AG04450 (cell line): ENCODE measurements at regions not wholly inside any gene's neighbourhood (a gene's known extent, or its start where the extent isn't known, plus 50 kb on each side); places are given as distances from the start of the nearest gene placed in this dataset.

Experiments
- CTCF ChIA-PET: fragments of 300-600, 350-600 bp; formaldehyde crosslinking; extraction: SDS; loops from one replicate; lab custom pipeline; 2022; ENCODE audit warnings: antibody characterized with exemption, inconsistent platforms; lab: Charles Lee
- POLR2A ChIA-PET: fragments of 350-600 bp; formaldehyde crosslinking; extraction: SDS; loops from one replicate; lab custom pipeline; 2021; ENCODE audit warnings: antibody characterized with exemption, inconsistent platforms; lab: Yijun Ruan, JAX
- DNase-seq: peaks from one replicate; pipeline ENCODE4 v3.0.0-alpha.2; 2011; ENCODE audit warnings: low read depth, low spot score
- H3K27ac ChIP-seq: one replicate; pipeline ENCODE4 v1.5.1; 2012; ENCODE audit warnings: low read depth, low read length, control low read depth
- H3K27me3 ChIP-seq: one replicate; pipeline ENCODE4 v1.6.0; 2012; ENCODE audit warnings: low read length; ENCODE audit not compliant: control insufficient read depth, insufficient read depth
- H3K4me3 ChIP-seq: 2 replicates; pipeline ENCODE4 v1.5.1; 2011; ENCODE audit warnings: mild to moderate bottlenecking, low read depth, low read length, control low read depth
- H3K9me3 ChIP-seq: 2 replicates; pipeline ENCODE4 v1.5.1; 2012; ENCODE audit warnings: low read length; ENCODE audit not compliant: control insufficient read depth, insufficient read depth
- TF ChIP-seq, protein P1 (sequence below): IDR thresholded peaks from 2 replicates; pipeline ENCODE4 v1.5.1; 2011; ENCODE audit warnings: low read depth, low read length, control low read depth, inconsistent platforms

- Histone ChIP-seq H3K27me3 (no peaks in the 10 kb centered on the region), H3K4me3 (no peak overlapping the region), H3K27ac (no peak overlapping the region), H3K9me3 (no peaks in the 10 kb centered on the region)
- ChIA-PET CTCF (no interaction called here), POLR2A (no interaction called here)
- TF ChIP-seq, protein P1, sequence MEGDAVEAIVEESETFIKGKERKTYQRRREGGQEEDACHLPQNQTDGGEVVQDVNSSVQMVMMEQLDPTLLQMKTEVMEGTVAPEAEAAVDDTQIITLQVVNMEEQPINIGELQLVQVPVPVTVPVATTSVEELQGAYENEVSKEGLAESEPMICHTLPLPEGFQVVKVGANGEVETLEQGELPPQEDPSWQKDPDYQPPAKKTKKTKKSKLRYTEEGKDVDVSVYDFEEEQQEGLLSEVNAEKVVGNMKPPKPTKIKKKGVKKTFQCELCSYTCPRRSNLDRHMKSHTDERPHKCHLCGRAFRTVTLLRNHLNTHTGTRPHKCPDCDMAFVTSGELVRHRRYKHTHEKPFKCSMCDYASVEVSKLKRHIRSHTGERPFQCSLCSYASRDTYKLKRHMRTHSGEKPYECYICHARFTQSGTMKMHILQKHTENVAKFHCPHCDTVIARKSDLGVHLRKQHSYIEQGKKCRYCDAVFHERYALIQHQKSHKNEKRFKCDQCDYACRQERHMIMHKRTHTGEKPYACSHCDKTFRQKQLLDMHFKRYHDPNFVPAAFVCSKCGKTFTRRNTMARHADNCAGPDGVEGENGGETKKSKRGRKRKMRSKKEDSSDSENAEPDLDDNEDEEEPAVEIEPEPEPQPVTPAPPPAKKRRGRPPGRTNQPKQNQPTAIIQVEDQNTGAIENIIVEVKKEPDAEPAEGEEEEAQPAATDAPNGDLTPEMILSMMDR: no peak
- DNase-seq: no peak
Observed at GRCh38 chr13:34148359-34148758, 330.4 kb downstream of the RFC3 start.

DNA sequence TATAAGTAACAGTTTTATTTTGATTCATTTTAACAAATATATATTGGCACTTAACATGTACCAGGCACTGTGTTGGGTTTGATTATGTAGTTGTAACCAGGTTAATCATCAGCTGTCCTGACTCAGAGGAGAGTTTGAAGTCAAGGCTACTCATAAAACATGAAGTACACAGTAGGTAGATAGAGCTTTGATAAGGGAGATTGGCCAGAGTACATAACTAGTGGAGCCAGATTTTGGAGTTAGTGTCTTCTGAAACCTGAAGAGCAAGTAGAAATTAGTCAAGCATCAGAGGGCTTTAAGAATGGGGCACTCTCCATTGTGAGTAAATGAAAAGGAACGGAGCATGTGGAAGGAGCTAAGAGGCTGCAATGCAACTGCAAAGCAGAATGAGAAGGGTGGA, 333.9 kb downstream of the RFC3 start:
- POLR2A ChIA-PET: no interaction called here

GRCh38 chr13:34152409-34152808, 334.5 kb downstream of the RFC3 start:
- TF ChIP-seq, protein P1: no peak
- ChIA-PET POLR2A (no interaction called here), CTCF (no interaction called here)
- no peak overlapping the region for H3K27ac ChIP-seq
- H3K4me3 ChIP-seq: no peak overlapping the region
- no peak for DNase-seq
- H3K9me3 ChIP-seq: no peaks in the 10 kb centered on the region
- H3K27me3 ChIP-seq: no peaks in the 10 kb centered on the region

More for the DNA sequence above, 333.9 kb downstream of the RFC3 start:
- H3K27ac ChIP-seq: no peak overlapping the region
- H3K9me3 ChIP-seq: no peaks in the 10 kb centered on the region
- CTCF ChIA-PET: no interaction called here
- no peak overlapping the region for H3K4me3 ChIP-seq
- TF ChIP-seq, protein P1: no peak
- no peaks in the 10 kb centered on the region for H3K27me3 ChIP-seq
- no peak for DNase-seq

- H3K9me3 ChIP-seq: no peaks in the 10 kb centered on the region
- CTCF ChIA-PET: no interaction called here
- H3K27me3 ChIP-seq: no peaks in the 10 kb centered on the region
- no peak overlapping the region for H3K4me3 ChIP-seq
- TF ChIP-seq, protein P1: no peak
- POLR2A ChIA-PET: interaction anchor here (1.1 kb wide), 1 partner anchor 22 kb away, joined by 3 read pairs; no protein-coding TSS in a partner anchor
- no peak overlapping the region for H3K27ac ChIP-seq
- no peak for DNase-seq
Observed at GRCh38 chr13:34152996-34153395, 335.0 kb downstream of the RFC3 start.

- DNase-seq: no peak
- Histone ChIP-seq H3K27me3 (no peaks in the 10 kb centered on the region), H3K27ac (no peak overlapping the region), H3K9me3 (no peaks in the 10 kb centered on the region), H3K4me3 (no peak overlapping the region)
- TF ChIP-seq, protein P1: no peak
- CTCF ChIA-PET: interaction anchor here (1.4 kb wide), 1 partner anchor 53 kb away, joined by 4 read pairs; no protein-coding TSS in a partner anchor
- POLR2A ChIA-PET: interaction anchor here (1.1 kb wide), 1 partner anchor 21 kb away, joined by 3 read pairs; no protein-coding TSS in a partner anchor
Observed at GRCh38 chr13:34153428-34154180, 335.7 kb downstream of the RFC3 start.
